SW 1271 (cell line): ENCODE measurements at regions not wholly inside any gene's neighbourhood (a gene's known extent, or its start where the extent isn't known, plus 50 kb on each side); places are given as distances from the start of the nearest gene placed in this dataset.
"Not testable (repeated sequence)": the region's sequence is repeated elsewhere in the genome, so short reads cannot be mapped to it uniquely, and the experiment has no call there.

Experiments used
- DNase-seq, 2 experiments: peaks; one replicate each; lab custom pipeline; 2025; lab: John Stamatoyannopoulos, UW

GRCh38 chr4:173761938-173762337 lies 231.9 kb upstream of the HAND2 start:
- DNase-seq = no peak

- DNase-seq = no peak
Observed at GRCh38 chr4:173761236-173761635, 231.2 kb upstream of the HAND2 start.

- no peak for DNase-seq
Observed at GRCh38 chr4:173758132-173758531, 228.1 kb upstream of the HAND2 start.

- no peak for DNase-seq
Observed at GRCh38 chr4:173753408-173753807, 223.4 kb upstream of the HAND2 start.

GRCh38 chr4:173752610-173753230 lies 222.7 kb upstream of the HAND2 start:
- peak in 1 of 2 experiments; percentile 2 for DNase-seq

- DNase-seq = peak in 1 of 2 experiments; percentile 1
Observed at GRCh38 chr4:173748353-173748752, 218.3 kb upstream of the HAND2 start.

GRCh38 chr4:173747537-173748257 lies 217.7 kb upstream of the HAND2 start:
- no peak for DNase-seq

GRCh38 chr4:173746424-173746823 lies 216.4 kb upstream of the HAND2 start:
- no peak for DNase-seq

- no peak for DNase-seq
Observed at GRCh38 chr4:173745765-173746164, 215.7 kb upstream of the HAND2 start.

- no peak for DNase-seq
Observed at GRCh38 chr4:173736840-173737239, 206.8 kb upstream of the HAND2 start.

GRCh38 chr4:173735585-173735984 lies 205.6 kb upstream of the HAND2 start:
- no peak for DNase-seq

- DNase-seq = no peak
Observed at GRCh38 chr4:173735049-173735448, 205.0 kb upstream of the HAND2 start.

GRCh38 chr4:173731257-173731656 lies 201.2 kb upstream of the HAND2 start:
- no peak for DNase-seq

- DNase-seq = no peak
Observed at GRCh38 chr4:173722075-173722474, 192.0 kb upstream of the HAND2 start.

- not testable (repeated sequence) for DNase-seq
Observed at GRCh38 chr4:173718504-173718903, 188.5 kb upstream of the HAND2 start.

GRCh38 chr4:173717581-173717980 lies 187.6 kb upstream of the HAND2 start:
- DNase-seq = no peak

- no peak for DNase-seq
Observed at GRCh38 chr4:173714456-173714855, 184.4 kb upstream of the HAND2 start.

- DNase-seq = no peak
Observed at GRCh38 chr4:173713026-173713425, 183.0 kb upstream of the HAND2 start.

- DNase-seq = no peak
Observed at GRCh38 chr4:173707658-173708419, 177.8 kb upstream of the HAND2 start.

- DNase-seq = no peak
Observed at GRCh38 chr4:173704201-173704600, 174.2 kb upstream of the HAND2 start.

- DNase-seq = no peak
Observed at GRCh38 chr4:173703021-173703420, 173.0 kb upstream of the HAND2 start.

GRCh38 chr4:173700650-173701049 lies 170.6 kb upstream of the HAND2 start:
- DNase-seq = no peak
